CD4-positive, alpha-beta T cell (primary cell): ENCODE measurements at regions not wholly inside any gene's neighbourhood (a gene's known extent, or its start where the extent isn't known, plus 50 kb on each side); places are given as distances from the start of the nearest gene placed in this dataset.

Source experiments
- ATAC-seq: fragments of 200-7000 bp; cut with Tn5 transposase; one replicate; pipeline ENCODE4 v1.10.0; 2022; ENCODE audit warnings: mild to moderate bottlenecking; ENCODE audit not compliant: poor library complexity
- CTCF ChIA-PET: fragments of 350-600 bp; sonication (Branson Sonifier 250); formaldehyde crosslinking; loops from one replicate; lab custom pipeline; 2021; ENCODE audit warnings: antibody characterized with exemption, inconsistent platforms; lab: Charles Lee
- POLR2A ChIA-PET: fragments of 350-600 bp; sonication (Branson Sonifier 250); formaldehyde crosslinking; loops from one replicate; lab custom pipeline; 2021; ENCODE audit warnings: antibody characterized with exemption, inconsistent platforms; lab: Charles Lee
- DNase-seq, 14 experiments: peaks; one replicate each; pipeline ENCODE4 v3.0.0-alpha.2; 2013 to 2020; ENCODE audit warnings: mixed read lengths in 2 of 14
- H3K27ac ChIP-seq, 2 donors: one replicate each; pipeline versions ENCODE4 v1.5.1 to v1.7.0; 2013; ENCODE audit warnings: low read length in 2 of 2, low read depth in 1 of 2, mild to moderate bottlenecking in 1 of 2
- H3K27me3 ChIP-seq, 2 experiments: 1 replicate in 1 of 2; 2 replicates in 1 of 2; pipeline versions ENCODE4 v1.6.1 to v1.7.0; 2013; ENCODE audit warnings: low read length in 2 of 2, control low read depth in 1 of 2, mild to moderate bottlenecking in 1 of 2, moderate library complexity in 1 of 2; ENCODE audit not compliant: insufficient read depth in 2 of 2, control insufficient read depth in 1 of 2
- H3K36me3 ChIP-seq: one replicate; pipeline ENCODE4 v1.6.1; 2013; ENCODE audit warnings: low read length, control low read depth; ENCODE audit not compliant: insufficient read depth
- H3K4me1 ChIP-seq: one replicate; pipeline ENCODE4 v1.6.1; 2013; ENCODE audit warnings: low read length, control low read depth; ENCODE audit not compliant: insufficient read depth
- H3K4me3 ChIP-seq: one replicate; pipeline ENCODE4 v1.5.1; 2013; ENCODE audit warnings: mild to moderate bottlenecking, low read length, moderate library complexity
- H3K9me3 ChIP-seq, 2 experiments: 1 replicate in 1 of 2; 2 replicates in 1 of 2; pipeline versions ENCODE4 v1.6.1 to v1.7.0; 2013; ENCODE audit warnings: low read length in 2 of 2, mild to moderate bottlenecking in 2 of 2, control low read depth in 1 of 2, moderate library complexity in 1 of 2; ENCODE audit not compliant: control insufficient read depth in 1 of 2, insufficient read depth in 1 of 2
- H3K27ac Mint-ChIP-seq: one replicate; pipeline ENCODE4 v1.8.0; 2020; ENCODE audit warnings: mixed read lengths
- H3K27me3 Mint-ChIP-seq: one replicate; pipeline ENCODE4 v1.8.0; 2021; ENCODE audit warnings: mixed read lengths
- H3K36me3 Mint-ChIP-seq: one replicate; pipeline ENCODE4 v1.8.0; 2021; ENCODE audit warnings: low read depth, mixed read lengths
- H3K4me1 Mint-ChIP-seq: one replicate; pipeline ENCODE4 v1.8.0; 2021; ENCODE audit warnings: low read depth, mixed read lengths
- H3K4me3 Mint-ChIP-seq: one replicate; pipeline ENCODE4 v1.8.0; 2020; ENCODE audit warnings: mild to moderate bottlenecking, mixed read lengths
- H3K9me3 Mint-ChIP-seq: one replicate; pipeline ENCODE4 v1.8.0; 2020; ENCODE audit warnings: mixed read lengths
- CTCF ChIP-seq: fragments of 200-600 bp; IDR thresholded peaks from one replicate; pipeline ENCODE4 v1.8.0; 2022; ENCODE audit warnings: antibody characterized with exemption, mild to moderate bottlenecking
- intact Hi-C, 2 experiments: fragments of 100-400 bp; cut with DNase I in 1 of 2; cut with micrococcal nuclease in 1 of 2; formaldehyde crosslinking; loops; one replicate each; pipeline versions ENCODE4 v1.15.1 to v1.9.0; 2023 to 2025; cut with DNase I, micrococcal nuclease

- no peak overlapping the region for H3K27ac Mint-ChIP-seq
- ChIA-PET POLR2A (no interaction called here), CTCF (no interaction called here)
- H3K9me3 Mint-ChIP-seq = peaks cover 13% of the 10 kb centered on the region
- Histone ChIP-seq H3K27me3 (no peaks in the 10 kb centered on the region), H3K4me1 (no peaks in the 10 kb centered on the region), H3K36me3 (no peaks in the 10 kb centered on the region), H3K27ac (no peak overlapping the region), H3K4me3 (no peak overlapping the region), H3K9me3 (peaks cover 0 to 7% of the 10 kb centered on the region in 2 experiments)
- no peaks in the 10 kb centered on the region for H3K4me1 Mint-ChIP-seq
- no peak overlapping the region for H3K4me3 Mint-ChIP-seq
- no peak for ATAC-seq
- no peak for DNase-seq
- no peaks in the 10 kb centered on the region for H3K27me3 Mint-ChIP-seq
- H3K36me3 Mint-ChIP-seq = no peaks in the 10 kb centered on the region
- TF ChIP-seq CTCF = no peak
- intact Hi-C loops = no loop called here
Measured at GRCh38 chr11:57047610-57048009, 58.9 kb downstream of the OR5AK2 start.

- H3K4me3 Mint-ChIP-seq = no peak overlapping the region
- H3K27ac Mint-ChIP-seq = no peak overlapping the region
- Histone ChIP-seq H3K4me1 (no peaks in the 10 kb centered on the region), H3K27me3 (no peaks in the 10 kb centered on the region), H3K9me3 (peaks cover 0 to 7% of the 10 kb centered on the region in 2 experiments), H3K36me3 (no peaks in the 10 kb centered on the region), H3K4me3 (no peak overlapping the region), H3K27ac (no peak overlapping the region)
- no peaks in the 10 kb centered on the region for H3K36me3 Mint-ChIP-seq
- no peaks in the 10 kb centered on the region for H3K4me1 Mint-ChIP-seq
- H3K9me3 Mint-ChIP-seq = peaks cover 10% of the 10 kb centered on the region
- H3K27me3 Mint-ChIP-seq = no peaks in the 10 kb centered on the region
- ChIA-PET CTCF (no interaction called here), POLR2A (no interaction called here)
- no peak for DNase-seq
- no peak for ATAC-seq
- intact Hi-C loops = no loop called here
- TF ChIP-seq CTCF = no peak
Measured at GRCh38 chr11:57049749-57050148, 61.0 kb downstream of the OR5AK2 start.

GRCh38 chr11:57054817-57055216 is 66.1 kb downstream of the OR5AK2 start:
- H3K27me3 Mint-ChIP-seq = no peaks in the 10 kb centered on the region
- no peak overlapping the region for H3K27ac Mint-ChIP-seq
- Histone ChIP-seq H3K27me3 (no peaks in the 10 kb centered on the region), H3K27ac (no peak overlapping the region), H3K4me3 (no peak overlapping the region), H3K36me3 (no peaks in the 10 kb centered on the region), H3K9me3 (peaks cover 0 to 7% of the 10 kb centered on the region in 2 experiments), H3K4me1 (no peaks in the 10 kb centered on the region)
- H3K4me1 Mint-ChIP-seq = no peaks in the 10 kb centered on the region
- peaks cover 5% of the 10 kb centered on the region for H3K9me3 Mint-ChIP-seq
- ChIA-PET CTCF (no interaction called here), POLR2A (no interaction called here)
- DNase-seq (no peak), ATAC-seq (no peak)
- H3K4me3 Mint-ChIP-seq = no peak overlapping the region
- intact Hi-C loops = no loop called here
- no peak for TF ChIP-seq CTCF
- H3K36me3 Mint-ChIP-seq = no peaks in the 10 kb centered on the region
